ENCODE measurements at regions not wholly inside any gene's neighbourhood (a gene's known extent, or its start where the extent isn't known, plus 50 kb on each side); places are given as distances from the start of the nearest gene placed in this dataset.

GRCh38 chr2:30315391-30316063 is 84.2 kb downstream of the LBH start:
- H3K18ac ChIP-seq (ENCODE audit: insufficient read length, low read depth, low read length), result no peak overlapping the region
- no peak overlapping the region for H4K8ac ChIP-seq (replicated peaks; ENCODE audit: insufficient read length, low read depth, low read length)
- no peaks in the 10 kb centered on the region; the same call in 1 of the 2 replicates for H3K4me1 ChIP-seq (ENCODE audit: insufficient read depth, low read length)
- no peak overlapping the region for H3K23ac ChIP-seq (ENCODE audit: insufficient read length, low read depth, low read length)
- no peak overlapping the region for H3K4ac ChIP-seq (ENCODE audit: low read depth, low read length)
- H3K27ac Mint-ChIP-seq, result no peak overlapping the region; a peak in 1 of 7 replicates
- no peak overlapping the region for H3T11ph ChIP-seq (ENCODE audit: low read length)
- no peaks in the 10 kb centered on the region for H3K36me3 Mint-ChIP-seq (ENCODE audit: insufficient read depth in 1 of 3, low read depth in 3 of 3)
- no peaks in the 10 kb centered on the region for H3K23me2 ChIP-seq (ENCODE audit: insufficient read length, low read depth, low read length, poor library complexity, severe bottlenecking)
- no peak overlapping the region for H2AFZ ChIP-seq (ENCODE audit: low read length)
- no CpG with 5 or more reads among the region's 3 CpGs for WGBS (ENCODE audit: extremely low coverage, insufficient read length, low lambda C conversion rate)
- no peaks in the 10 kb centered on the region for H3K79me2 ChIP-seq (ENCODE audit: insufficient read depth, low read length)
- peaks cover 2 to 4% of the 10 kb centered on the region in 2 experiments; a peak in 2 of 5 replicates for H3K9me3 Mint-ChIP-seq
- no peaks in the 10 kb centered on the region for H3K27me3 ChIP-seq (ENCODE audit: insufficient read depth, low read length)
- no peak overlapping the region for H3K14ac ChIP-seq (ENCODE audit: insufficient read depth, low read length)
- H3K9ac ChIP-seq (ENCODE audit: extremely low read depth, insufficient read length, low read length), result no peak overlapping the region
- H3K56ac ChIP-seq (ENCODE audit: insufficient read length, low read depth, low read length), result no peak overlapping the region
- no peaks in the 10 kb centered on the region for H4K20me1 ChIP-seq (ENCODE audit: control insufficient read depth, insufficient read depth, insufficient read length)
- H3K4me3 Mint-ChIP-seq, result no peak overlapping the region
- H2BK5ac ChIP-seq (ENCODE audit: insufficient read length, low read length), result no peak overlapping the region
- no peak overlapping the region for H4K91ac ChIP-seq (ENCODE audit: insufficient read length, low read depth, low read length)
- H3K4me1 Mint-ChIP-seq, result peaks cover 4 to 10% of the 10 kb centered on the region in 2 experiments
- H3K4me2 ChIP-seq (ENCODE audit: insufficient read depth, insufficient read length, low read length), result no peak overlapping the region
- H2BK120ac ChIP-seq (ENCODE audit: low read depth, low read length, poor library complexity, severe bottlenecking), result no peak overlapping the region
- peaks cover 2% of the 10 kb centered on the region; the same call in 1 of the 2 replicates for H3K27me3 Mint-ChIP-seq (ENCODE audit: low read depth)
- H2BK20ac ChIP-seq (ENCODE audit: low read depth, low read length, poor library complexity, severe bottlenecking), result no peak overlapping the region
- H3K27ac ChIP-seq (ENCODE audit: insufficient read length, low read depth, low read length), result no peak overlapping the region
- H3K79me1 ChIP-seq (ENCODE audit: insufficient read depth, low read depth, low read length, poor library complexity, severe bottlenecking), result no peaks in the 10 kb centered on the region
- no peak overlapping the region for H2BK12ac ChIP-seq (ENCODE audit: insufficient read length, low read depth, low read length)
- H4K5ac ChIP-seq (ENCODE audit: insufficient read length, low read depth, low read length), result no peak overlapping the region
- H2AK5ac ChIP-seq (ENCODE audit: insufficient read length, low read length), result no peak overlapping the region
- no peak overlapping the region for H2BK15ac ChIP-seq (ENCODE audit: low read depth, low read length)
- DNase-seq, result no peak
- no peaks in the 10 kb centered on the region for H3K9me3 ChIP-seq (ENCODE audit: control insufficient read depth, low read depth, low read length)
- no peak for TF ChIP-seq CTCF (conservative IDR thresholded peaks at IDR 0.05)
